Activated CD4-positive, alpha-beta T cell treated with anti-CD3 and anti-CD28 coated beads, Interleukin-2, amount 50 U/mL, for 16 hours (primary cell): ENCODE measurements at regions not wholly inside any gene's neighbourhood (a gene's known extent, or its start where the extent isn't known, plus 50 kb on each side); places are given as distances from the start of the nearest gene placed in this dataset.
"Not testable (repeated sequence)": the region's sequence is repeated elsewhere in the genome, so short reads cannot be mapped to it uniquely, and the experiment has no call there.

ENCODE experiments used
- DNase-seq: peaks from one replicate; pipeline ENCODE4 v3.0.0-alpha.2; 2020

- DNase-seq, result no peak
Measured at GRCh38 chr13:73832825-73833224, 301.4 kb downstream of the KLF12 start.

GRCh38 chr13:73832128-73832588 lies 302.0 kb downstream of the KLF12 start:
- no peak for DNase-seq

GRCh38 chr13:73829416-73829815 lies 304.8 kb downstream of the KLF12 start:
- no peak for DNase-seq

- DNase-seq, result no peak
Measured at GRCh38 chr13:73828811-73829210, 305.4 kb downstream of the KLF12 start.

GRCh38 chr13:73827434-73827833 lies 306.8 kb downstream of the KLF12 start:
- no peak for DNase-seq

- DNase-seq, result no peak
Measured at GRCh38 chr13:73825143-73825542, 309.1 kb downstream of the KLF12 start.

GRCh38 chr13:73822668-73823592 lies 311.3 kb downstream of the KLF12 start:
- no peak for DNase-seq

- no peak for DNase-seq
Measured at GRCh38 chr13:73820688-73821087, 313.5 kb downstream of the KLF12 start.

GRCh38 chr13:73820285-73820684 lies 313.9 kb downstream of the KLF12 start:
- DNase-seq, result no peak

- no peak for DNase-seq
Measured at GRCh38 chr13:73819711-73820110, 314.5 kb downstream of the KLF12 start.

GRCh38 chr13:73816702-73817101 lies 317.5 kb downstream of the KLF12 start:
- no peak for DNase-seq

- no peak for DNase-seq
Measured at GRCh38 chr13:73815796-73816195, 318.4 kb downstream of the KLF12 start.

GRCh38 chr13:73810647-73811046 lies 323.6 kb downstream of the KLF12 start:
- DNase-seq, result no peak

GRCh38 chr13:73809561-73809960 lies 324.6 kb downstream of the KLF12 start:
- DNase-seq, result no peak

GRCh38 chr13:73808318-73808717 lies 325.9 kb downstream of the KLF12 start:
- DNase-seq, result no peak

- not testable (repeated sequence) for DNase-seq
Measured at GRCh38 chr13:73805326-73805958, 328.8 kb downstream of the KLF12 start.

GRCh38 chr13:73803997-73804396 lies 330.2 kb downstream of the KLF12 start:
- DNase-seq, result no peak

GRCh38 chr13:73800011-73800410 lies 334.2 kb downstream of the KLF12 start:
- no peak for DNase-seq

- no peak for DNase-seq
Measured at GRCh38 chr13:73794755-73795154, 339.4 kb downstream of the KLF12 start.

GRCh38 chr13:73793361-73793760 lies 340.8 kb downstream of the KLF12 start:
- DNase-seq, result no peak

- no peak for DNase-seq
Measured at GRCh38 chr13:73792796-73793195, 341.4 kb downstream of the KLF12 start.

- no peak for DNase-seq
Measured at GRCh38 chr13:73782450-73783449, 351.5 kb downstream of the KLF12 start.

GRCh38 chr13:73781384-73781783 lies 352.8 kb downstream of the KLF12 start:
- no peak for DNase-seq
